Caco-2 (cell line): ENCODE measurements at regions not wholly inside any gene's neighbourhood (a gene's known extent, or its start where the extent isn't known, plus 50 kb on each side); places are given as distances from the start of the nearest gene placed in this dataset.

Source experiments
- BruUV-seq: library from RNA; stranded (reverse); fragments of 400-500 nt; replicated peaks from 2 replicates; lab custom pipeline; 2021; lab: Mats Ljungman, UMichigan
- CTCF ChIA-PET: fragments of 300-600 bp; sonication (Branson Sonifier 250); formaldehyde crosslinking; loops from one replicate; lab custom pipeline; 2022; ENCODE audit warnings: antibody characterized with exemption; lab: Charles Lee
- POLR2A ChIA-PET: fragments of 300-600 bp; sonication (Branson Sonifier 250); formaldehyde crosslinking; loops from one replicate; lab custom pipeline; 2022; ENCODE audit warnings: antibody characterized with exemption; lab: Charles Lee
- DNase-seq, 2 experiments: peaks; one replicate each; pipeline versions ENCODE4 v3.0.0 to v3.0.0-alpha.2; 2020 to 2022
- H3K27me3 ChIP-seq: replicated peaks from 2 replicates; pipeline ENCODE4 v1.6.0; 2011; ENCODE audit warnings: low read length; ENCODE audit not compliant: control insufficient read depth, insufficient read depth
- H3K36me3 ChIP-seq: 2 replicates; pipeline ENCODE4 v1.5.1; 2011; ENCODE audit warnings: low read length; ENCODE audit not compliant: control insufficient read depth, insufficient read depth
- H3K4me1 ChIP-seq: fragments of 250-450 bp; sonication (Bioruptor Pico); 2 replicates; pipeline ENCODE4 v1.5.1; 2020; ENCODE audit warnings: mild to moderate bottlenecking
- H3K4me3 ChIP-seq: 2 replicates; pipeline ENCODE4 v1.5.1; 2011; ENCODE audit warnings: low read depth, mild to moderate bottlenecking, control low read depth, low read length
- H3K9me3 ChIP-seq: fragments of 250-450 bp; sonication (Bioruptor Pico); 2 replicates; pipeline ENCODE4 v1.5.1; 2020; ENCODE audit warnings: mild to moderate bottlenecking, moderate library complexity
- H3K27ac Mint-ChIP-seq: one replicate; pipeline ENCODE4 v1.8.0; 2022; ENCODE audit warnings: mixed read lengths; ENCODE audit not compliant: unreplicated experiment
- H3K27me3 Mint-ChIP-seq: one replicate; pipeline ENCODE4 v1.8.0; 2022; ENCODE audit warnings: mixed read lengths; ENCODE audit not compliant: insufficient read depth, unreplicated experiment
- H3K36me3 Mint-ChIP-seq: one replicate; pipeline ENCODE4 v1.8.0; 2022; ENCODE audit warnings: mild to moderate bottlenecking, mixed read lengths; ENCODE audit not compliant: insufficient read depth, unreplicated experiment
- H3K4me1 Mint-ChIP-seq: one replicate; pipeline ENCODE4 v1.8.0; 2022; ENCODE audit warnings: low read depth, mixed read lengths; ENCODE audit not compliant: unreplicated experiment
- H3K4me3 Mint-ChIP-seq: one replicate; pipeline ENCODE4 v1.8.0; 2022; ENCODE audit warnings: mild to moderate bottlenecking, moderate library complexity, mixed read lengths; ENCODE audit not compliant: unreplicated experiment
- H3K9me3 Mint-ChIP-seq: one replicate; pipeline ENCODE4 v1.8.0; 2022; ENCODE audit warnings: mixed read lengths; ENCODE audit not compliant: unreplicated experiment
- CTCF ChIP-seq, 2 experiments: fragments of 200-600 bp in 1 of 2; IDR thresholded peaks; 1 replicate in 1 of 2; 2 replicates in 1 of 2; pipeline versions ENCODE4 v1.5.1 to v1.8.0; 2011 to 2022; ENCODE audit warnings: antibody characterized with exemption in 1 of 2, control low read depth in 1 of 2, inconsistent platforms in 1 of 2, low read depth in 1 of 2, low read length in 1 of 2, mild to moderate bottlenecking in 1 of 2, moderate library complexity in 1 of 2; ENCODE audit not compliant: insufficient read depth in 1 of 2, severe bottlenecking in 1 of 2, unreplicated experiment in 1 of 2
- intact Hi-C: fragments of 100-400 bp; cut with micrococcal nuclease; formaldehyde crosslinking; loops from one replicate; pipeline ENCODE4 v1.10.0; 2022; ENCODE audit not compliant: unreplicated experiment

- CTCF ChIA-PET, result no interaction called here
- no TSS peak for BruUV-seq
- POLR2A ChIA-PET, result no interaction called here
- no peak for TF ChIP-seq CTCF (IDR thresholded peaks at IDR 0.05; ENCODE audit: insufficient read depth in 1 of 2, low read depth in 1 of 2, low read length in 1 of 2, severe bottlenecking in 1 of 2, unreplicated experiment in 1 of 2)
- H3K36me3 Mint-ChIP-seq, result no peaks in the 10 kb centered on the region
- no peaks in the 10 kb centered on the region for H3K27me3 ChIP-seq
- no peak overlapping the region for H3K4me3 ChIP-seq
- intact Hi-C loops, result no loop called here
- no peak overlapping the region for H3K27ac Mint-ChIP-seq
- no peaks in the 10 kb centered on the region for H3K27me3 Mint-ChIP-seq
- H3K4me1 ChIP-seq, result no peaks in the 10 kb centered on the region
- H3K4me1 Mint-ChIP-seq, result no peaks in the 10 kb centered on the region
- H3K36me3 ChIP-seq, result no peaks in the 10 kb centered on the region; the same call in 1 of the 2 replicates
- H3K9me3 Mint-ChIP-seq, result peaks cover 7% of the 10 kb centered on the region
- no peak for DNase-seq
- H3K4me3 Mint-ChIP-seq, result no peak overlapping the region
- H3K9me3 ChIP-seq, result no peaks in the 10 kb centered on the region
These were observed 809.3 kb downstream of the HACE1 start for GRCh38 chr6:104050455-104050854.

- Mint-ChIP-seq H3K4me3 (no peak overlapping the region), H3K27ac (no peak overlapping the region), H3K36me3 (no peaks in the 10 kb centered on the region), H3K27me3 (no peaks in the 10 kb centered on the region), H3K4me1 (no peaks in the 10 kb centered on the region), H3K9me3 (no peaks in the 10 kb centered on the region)
- Histone ChIP-seq H3K9me3 (no peaks in the 10 kb centered on the region), H3K4me1 (no peaks in the 10 kb centered on the region), H3K27me3 (no peaks in the 10 kb centered on the region), H3K4me3 (no peak overlapping the region), H3K36me3 (no peaks in the 10 kb centered on the region)
- no TSS peak for BruUV-seq
- intact Hi-C loops, result no loop called here
- ChIA-PET POLR2A (no interaction called here), CTCF (no interaction called here)
- no peak for TF ChIP-seq CTCF (IDR thresholded peaks at IDR 0.05; ENCODE audit: insufficient read depth in 1 of 2, low read depth in 1 of 2, low read length in 1 of 2, severe bottlenecking in 1 of 2, unreplicated experiment in 1 of 2)
- no peak for DNase-seq
These were observed 813.3 kb downstream of the HACE1 start for GRCh38 chr6:104046426-104046825.

GRCh38 chr6:104031346-104031745 is 828.4 kb downstream of the HACE1 start:
- Mint-ChIP-seq H3K4me1 (no peaks in the 10 kb centered on the region), H3K27ac (no peak overlapping the region), H3K27me3 (no peaks in the 10 kb centered on the region), H3K4me3 (no peak overlapping the region), H3K36me3 (no peaks in the 10 kb centered on the region), H3K9me3 (no peaks in the 10 kb centered on the region)
- Histone ChIP-seq H3K4me1 (no peaks in the 10 kb centered on the region), H3K4me3 (no peak overlapping the region), H3K27me3 (no peaks in the 10 kb centered on the region), H3K36me3 (no peaks in the 10 kb centered on the region), H3K9me3 (0 out of 2 replicates have a peak, but pooled peaks cover 3% of the 10 kb centered on the region)
- no TSS peak for BruUV-seq
- ChIA-PET POLR2A (no interaction called here), CTCF (no interaction called here)
- DNase-seq, result no peak
- intact Hi-C loops, result no loop called here
- TF ChIP-seq CTCF (IDR thresholded peaks at IDR 0.05; ENCODE audit: insufficient read depth in 1 of 2, low read depth in 1 of 2, low read length in 1 of 2, severe bottlenecking in 1 of 2, unreplicated experiment in 1 of 2), result no peak
